NCI-H2029 treated with DMSO at 0.1 percent for 48 hours (cell line): ENCODE measurements at regions not wholly inside any gene's neighbourhood (a gene's known extent, or its start where the extent isn't known, plus 50 kb on each side); places are given as distances from the start of the nearest gene placed in this dataset.

Experiments used
- DNase-seq: peaks from one replicate; lab custom pipeline; 2025; lab: John Stamatoyannopoulos, UW

GRCh38 chr3:5069627-5070026 is 52.5 kb upstream of the ARL8B start:
- DNase-seq, result no peak

GRCh38 chr3:5071061-5071460 is 51.0 kb upstream of the ARL8B start:
- no peak for DNase-seq

- no peak for DNase-seq
Measured at GRCh38 chr3:5072100-5072816, 49.8 kb upstream of the ARL8B start.
